ENCODE measurements at regions not wholly inside any gene's neighbourhood (a gene's known extent, or its start where the extent isn't known, plus 50 kb on each side); places are given as distances from the start of the nearest gene placed in this dataset.

- FAIRE-seq (no peak), DNase-seq (ENCODE audit: insufficient read length, low spot score) (no peak)
- no peak for TF ChIP-seq CTCF (IDR thresholded peaks at IDR 0.05; ENCODE audit: insufficient read depth, missing control alignments)
Measured at GRCh38 chr22:48310740-48311139, 1516.9 kb downstream of the BRD1 start.

- no peak for FAIRE-seq
- TF ChIP-seq CTCF (IDR thresholded peaks at IDR 0.05; ENCODE audit: insufficient read depth, missing control alignments) = no peak
Measured at GRCh38 chr22:48310289-48310688, 1517.4 kb downstream of the BRD1 start.

GRCh38 chr22:48309836-48310235 is 1517.8 kb downstream of the BRD1 start:
- no peak for TF ChIP-seq CTCF (IDR thresholded peaks at IDR 0.05; ENCODE audit: insufficient read depth, missing control alignments)
- no peak for FAIRE-seq

More at GRCh38 chr22:48310289-48310688, 1517.4 kb downstream of the BRD1 start:
- DNase-seq (ENCODE audit: insufficient read length, low spot score) = no peak

GRCh38 chr22:48309115-48309705 is 1518.5 kb downstream of the BRD1 start:
- FAIRE-seq (no peak), DNase-seq (ENCODE audit: insufficient read length, low spot score) (no peak)
- TF ChIP-seq CTCF (IDR thresholded peaks at IDR 0.05; ENCODE audit: insufficient read depth, missing control alignments) = no peak

More at GRCh38 chr22:48309836-48310235, 1517.8 kb downstream of the BRD1 start:
- no peak for DNase-seq (ENCODE audit: insufficient read length, low spot score)

GRCh38 chr22:48307931-48308330 is 1519.7 kb downstream of the BRD1 start:
- no peak for DNase-seq (ENCODE audit: insufficient read length, low spot score)
- no peak for FAIRE-seq

GRCh38 chr22:48306785-48307510 is 1520.7 kb downstream of the BRD1 start:
- no peak for FAIRE-seq
- DNase-seq (ENCODE audit: insufficient read length, low spot score) = no peak
- no peak for TF ChIP-seq CTCF (IDR thresholded peaks at IDR 0.05; ENCODE audit: insufficient read depth, missing control alignments)

More at GRCh38 chr22:48307931-48308330, 1519.7 kb downstream of the BRD1 start:
- no peak for TF ChIP-seq CTCF (IDR thresholded peaks at IDR 0.05; ENCODE audit: insufficient read depth, missing control alignments)

GRCh38 chr22:48306284-48306683 is 1521.4 kb downstream of the BRD1 start:
- TF ChIP-seq CTCF (IDR thresholded peaks at IDR 0.05; ENCODE audit: insufficient read depth, missing control alignments) = no peak
- DNase-seq (ENCODE audit: insufficient read length, low spot score) = no peak
- FAIRE-seq = no peak

Data from D721Med (cell line).